Ammon's horn (tissue), 1 donor: ENCODE measurements at regions not wholly inside any gene's neighbourhood (a gene's known extent, or its start where the extent isn't known, plus 50 kb on each side); places are given as distances from the start of the nearest gene placed in this dataset.

ENCODE experiments used
- DNase-seq: peaks from one replicate; pipeline ENCODE4 v3.0.0-alpha.2; 2016; ENCODE audit warnings: low spot score

DNA sequence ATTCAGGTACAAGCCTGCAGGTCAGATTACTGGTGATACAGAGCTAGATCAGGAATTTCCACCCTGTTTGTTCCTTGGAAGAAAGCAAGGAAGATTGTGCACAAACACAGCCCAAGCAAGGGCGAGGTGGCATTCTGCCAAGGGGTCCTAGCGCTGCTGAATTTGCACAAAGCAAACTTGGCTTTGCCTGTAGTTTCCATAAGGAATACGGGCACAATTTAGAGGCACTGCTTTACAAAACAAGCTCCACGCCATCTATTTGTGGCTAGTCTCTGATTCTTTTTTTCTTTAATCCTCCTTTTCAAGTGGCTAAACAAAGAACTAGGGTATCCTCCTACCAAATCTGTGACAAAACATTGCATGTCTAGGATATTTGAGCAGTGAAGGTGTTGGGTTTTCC is 195.5 kb upstream of the ACVR2A start:
- DNase-seq, result no peak

GRCh38 chr2:147648471-147648870 is 196.4 kb upstream of the ACVR2A start:
- DNase-seq, result no peak

DNA sequence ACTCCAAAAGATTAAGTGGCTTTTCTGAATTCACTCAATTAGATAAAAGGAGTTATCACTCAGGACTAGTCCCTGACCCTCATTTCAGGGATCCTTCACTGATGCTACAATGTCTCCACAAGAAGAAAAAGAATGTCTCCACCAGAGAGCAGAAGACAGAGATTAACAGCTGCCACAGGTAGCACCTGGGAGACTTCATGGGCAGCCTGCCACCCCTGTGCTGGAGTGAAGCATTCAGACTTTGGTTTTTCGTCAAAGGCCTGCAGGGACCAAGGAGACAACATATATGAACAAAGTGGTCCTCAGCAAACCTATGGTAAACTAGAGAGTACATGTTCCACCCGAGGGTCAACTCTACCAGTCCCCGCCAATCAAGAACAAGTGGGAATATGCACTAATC is 197.0 kb upstream of the ACVR2A start:
- DNase-seq, result no peak

GRCh38 chr2:147646818-147647468 is 197.9 kb upstream of the ACVR2A start:
- no peak for DNase-seq

GRCh38 chr2:147644491-147644890 is 200.3 kb upstream of the ACVR2A start:
- DNase-seq, result peak; percentile 34

GRCh38 chr2:147642765-147643164 is 202.1 kb upstream of the ACVR2A start:
- no peak for DNase-seq

DNA sequence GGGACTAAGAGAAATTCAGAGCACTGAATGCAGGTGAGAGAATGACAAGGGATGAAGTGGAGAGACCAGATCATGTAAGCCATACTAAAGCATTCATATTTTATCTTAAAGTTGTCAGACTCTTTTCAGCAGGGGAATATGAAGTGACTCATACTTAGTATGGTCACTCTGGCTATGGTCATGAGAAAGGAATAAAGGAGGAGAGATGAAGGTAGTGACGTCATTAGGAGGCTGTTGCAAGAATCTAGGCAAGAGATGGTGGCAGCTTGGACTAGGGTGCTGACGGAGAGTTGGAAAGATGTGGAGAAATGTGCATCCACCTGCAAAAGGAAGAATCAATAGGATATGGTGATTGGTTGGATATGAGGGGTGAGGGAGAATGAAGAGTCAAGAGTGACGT is 203.2 kb upstream of the ACVR2A start:
- no peak for DNase-seq

DNA sequence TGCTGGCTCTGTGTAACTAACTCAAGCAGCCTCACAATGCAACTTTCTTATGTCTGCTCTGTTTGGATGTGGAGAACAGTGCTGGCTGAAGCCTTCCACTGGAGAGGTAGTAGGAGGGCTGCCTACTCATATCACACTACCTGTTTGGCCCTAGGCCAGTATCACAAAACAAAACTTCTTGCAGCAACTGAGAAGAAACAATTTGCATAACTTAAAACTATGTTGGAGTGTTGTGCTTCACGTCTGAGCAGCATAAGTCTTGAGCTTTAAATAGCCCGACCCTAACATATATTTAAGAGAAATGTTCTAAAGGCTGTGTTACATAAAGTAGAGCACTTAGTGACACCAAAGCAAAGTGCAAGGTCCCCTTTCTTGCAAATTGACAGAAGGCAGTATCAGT is 204.9 kb upstream of the ACVR2A start:
- DNase-seq, result no peak

DNA sequence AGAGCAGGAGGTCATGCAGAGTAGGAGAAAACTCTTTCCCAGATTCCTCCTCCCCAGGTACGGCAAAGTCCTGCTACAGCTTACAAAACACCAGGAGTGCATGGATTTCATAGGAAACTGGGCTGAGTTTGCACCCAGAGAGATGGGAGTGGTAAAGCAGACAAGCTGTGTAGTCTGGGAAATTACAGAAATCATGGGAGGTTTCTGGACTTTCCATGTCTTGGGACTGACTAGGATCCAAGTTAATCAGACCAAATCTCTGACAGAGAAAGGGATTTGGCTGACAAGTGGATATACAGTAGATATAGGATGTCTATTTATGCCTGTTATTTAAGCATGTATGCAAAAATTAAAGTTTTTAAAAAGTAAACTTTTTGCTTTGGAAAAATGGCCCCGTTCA is 205.4 kb upstream of the ACVR2A start:
- DNase-seq, result no peak

DNA sequence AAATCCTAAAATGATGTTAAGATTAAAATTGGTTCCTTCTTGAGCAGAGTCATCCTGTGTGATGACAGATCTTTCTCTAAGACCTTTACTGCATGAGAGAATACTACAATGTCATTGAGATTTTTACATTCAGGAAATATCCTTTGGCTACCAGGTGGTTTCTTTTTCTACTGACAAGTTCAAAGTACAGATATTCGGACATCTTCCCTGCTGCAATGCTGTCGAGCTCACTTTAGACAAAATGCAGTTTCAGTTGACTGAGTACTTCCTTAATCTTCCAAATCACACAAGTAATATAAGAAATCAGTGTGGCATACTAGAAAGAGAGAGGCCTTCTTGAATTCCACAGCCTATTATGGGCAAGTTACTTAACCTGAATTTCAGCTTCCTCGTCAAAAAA is 207.9 kb upstream of the ACVR2A start:
- DNase-seq, result no peak

DNA sequence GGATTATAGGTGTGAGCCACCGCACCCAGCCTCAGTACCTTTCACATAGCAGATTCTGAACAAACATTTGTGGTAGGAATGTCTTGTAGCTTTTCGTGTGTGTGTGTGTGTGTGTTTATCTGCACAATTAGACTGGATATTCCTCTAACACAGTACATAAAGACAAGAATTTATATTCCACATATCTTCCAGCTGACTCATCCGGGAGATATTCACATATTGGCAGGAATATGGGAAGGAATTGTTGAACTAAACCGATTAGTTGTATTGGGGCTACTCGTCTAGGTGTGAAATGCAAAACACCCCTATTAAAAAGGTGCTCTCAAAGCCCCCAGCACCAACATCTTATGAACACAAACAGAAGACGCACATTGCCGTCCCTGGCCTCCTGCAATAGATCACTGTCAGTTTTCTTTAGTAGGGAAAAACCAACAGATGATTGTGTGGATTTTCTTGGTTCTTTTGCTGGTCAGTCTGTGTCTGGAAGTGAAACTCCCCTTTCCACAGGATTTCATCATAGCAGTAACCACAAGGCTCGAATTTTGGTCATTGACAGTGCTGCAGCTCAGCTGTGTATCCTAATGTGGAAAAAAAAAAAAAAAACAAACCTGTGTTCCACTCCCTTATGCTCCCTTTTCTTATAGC is 208.5 kb upstream of the ACVR2A start:
- peak; percentile 33 for DNase-seq

- DNase-seq, result no peak
Measured at GRCh38 chr2:147634826-147635225, 210.0 kb upstream of the ACVR2A start.

DNA sequence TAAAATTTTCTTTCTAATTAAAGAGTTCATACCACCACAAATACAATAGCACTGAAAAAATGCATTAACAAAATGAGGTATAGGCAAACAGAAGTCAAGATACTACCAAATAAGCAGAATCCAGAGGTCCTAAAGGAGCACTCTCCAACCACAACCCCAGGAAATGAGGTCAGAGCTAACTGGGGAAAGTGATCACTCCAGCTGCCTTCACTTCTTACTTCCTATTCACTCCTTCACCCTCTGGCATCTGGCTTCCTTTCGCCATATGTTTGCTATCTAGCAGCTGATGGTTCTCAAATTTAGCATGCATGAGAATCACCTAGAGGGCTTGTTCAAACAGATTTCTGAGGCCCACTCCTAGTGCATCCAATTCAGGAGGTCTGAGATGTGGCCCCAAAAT is 212.6 kb upstream of the ACVR2A start:
- peak; percentile 23 for DNase-seq

DNA sequence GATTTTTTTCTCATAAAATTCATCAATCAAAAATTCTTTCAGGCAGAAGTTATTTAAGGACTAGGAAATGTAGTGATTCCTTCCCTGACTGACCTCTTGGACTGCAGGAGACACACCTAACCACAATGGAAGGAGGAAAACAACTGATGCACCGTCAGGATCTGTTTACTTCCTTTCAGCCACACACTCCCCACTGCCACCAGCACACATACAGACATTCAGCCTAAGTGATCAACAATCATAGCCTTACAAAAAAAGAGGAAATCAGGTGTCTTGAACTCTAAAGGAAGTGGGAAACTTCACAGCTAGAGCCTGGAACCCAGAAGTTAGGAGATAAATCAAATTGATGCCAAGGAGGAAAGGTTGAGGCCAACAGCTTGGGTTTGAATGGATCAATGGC is 213.5 kb upstream of the ACVR2A start:
- no peak for DNase-seq

- DNase-seq, result no peak
Measured at GRCh38 chr2:147630585-147630984, 214.2 kb upstream of the ACVR2A start.

DNA sequence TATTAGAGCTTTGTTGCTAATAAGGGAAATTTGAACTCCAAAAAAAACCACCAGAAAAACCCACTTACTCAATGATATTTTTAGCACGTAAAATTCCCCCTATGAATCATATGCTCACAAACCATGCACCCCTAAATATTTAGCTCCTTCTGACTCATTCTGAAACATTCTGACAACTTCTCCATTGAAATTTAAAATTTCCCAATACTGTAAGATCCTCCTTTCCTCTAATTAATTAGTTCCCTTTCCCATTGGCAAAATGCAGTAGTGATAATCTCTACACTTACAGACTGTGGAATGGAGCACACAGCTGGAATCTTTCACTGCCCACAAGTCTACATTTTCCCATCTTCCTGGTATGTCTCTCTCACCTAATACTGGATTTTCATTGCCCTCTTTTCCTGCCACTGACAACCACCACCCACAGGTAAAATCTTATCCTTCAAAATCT is 215.8 kb upstream of the ACVR2A start:
- no peak for DNase-seq

DNA sequence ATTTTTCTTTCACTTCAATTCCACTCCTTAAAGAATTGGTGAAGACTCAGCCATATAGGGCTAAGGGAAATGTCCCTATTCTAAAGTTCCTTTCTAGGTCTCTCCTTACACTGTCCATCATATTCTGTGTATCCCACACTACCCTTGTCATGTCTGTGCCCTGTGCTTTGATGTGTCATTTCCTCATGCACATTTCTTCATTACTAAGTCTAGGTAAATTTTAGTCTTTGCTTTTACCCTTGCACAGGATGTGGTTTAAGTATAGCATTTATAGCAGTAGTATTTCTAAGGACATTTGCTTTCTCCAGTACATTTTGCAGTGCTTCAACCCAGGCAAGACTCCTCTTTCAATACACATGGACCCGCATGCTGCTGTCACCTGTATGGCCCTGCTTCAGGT is 221.5 kb upstream of the ACVR2A start:
- no peak for DNase-seq

DNA sequence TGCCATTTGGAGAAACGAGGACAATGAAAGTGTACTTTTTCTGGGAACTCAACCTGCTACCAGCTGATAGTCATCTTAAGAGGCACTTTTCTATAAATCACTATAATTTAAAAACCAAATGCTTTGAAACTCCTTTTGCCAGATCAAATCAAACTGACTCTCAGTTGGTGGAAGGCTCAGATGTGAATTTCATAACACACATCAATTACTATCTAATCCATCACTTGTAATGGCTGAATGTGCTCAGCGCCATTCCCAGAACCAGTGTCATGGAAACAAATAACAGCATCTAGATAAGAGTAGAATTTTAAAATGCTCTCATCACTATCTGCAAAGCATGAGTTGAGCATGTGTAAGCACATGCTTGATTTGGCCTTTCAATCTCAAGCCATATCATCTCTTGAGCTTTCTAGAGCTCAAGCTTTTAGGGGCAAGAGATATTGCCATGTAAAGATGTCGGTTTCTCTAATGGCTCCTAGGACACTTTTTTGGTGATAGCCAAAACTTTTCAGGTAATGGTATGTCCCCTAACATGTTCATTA is 223.1 kb upstream of the ACVR2A start:
- no peak for DNase-seq

- DNase-seq, result no peak
Measured at GRCh38 chr2:147619808-147620207, 225.0 kb upstream of the ACVR2A start.

DNA sequence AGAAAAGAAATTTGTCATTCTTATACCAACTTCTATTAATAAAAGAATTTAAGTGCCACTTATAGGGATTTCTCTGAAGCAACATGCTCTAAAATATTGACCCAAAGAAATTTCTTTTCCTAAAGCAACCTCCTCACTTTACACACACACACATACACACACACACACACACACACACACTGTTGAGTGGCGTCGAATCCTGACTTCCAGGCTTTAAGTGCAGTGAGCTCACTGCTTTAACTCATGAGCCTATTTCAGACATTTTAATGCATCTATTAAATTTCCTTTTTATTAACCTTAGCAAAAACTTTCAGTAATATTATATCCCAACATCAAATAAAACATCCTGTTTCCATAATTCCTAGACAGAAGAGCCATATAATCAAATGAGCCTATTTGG is 229.1 kb upstream of the ACVR2A start:
- DNase-seq, result no peak

DNA sequence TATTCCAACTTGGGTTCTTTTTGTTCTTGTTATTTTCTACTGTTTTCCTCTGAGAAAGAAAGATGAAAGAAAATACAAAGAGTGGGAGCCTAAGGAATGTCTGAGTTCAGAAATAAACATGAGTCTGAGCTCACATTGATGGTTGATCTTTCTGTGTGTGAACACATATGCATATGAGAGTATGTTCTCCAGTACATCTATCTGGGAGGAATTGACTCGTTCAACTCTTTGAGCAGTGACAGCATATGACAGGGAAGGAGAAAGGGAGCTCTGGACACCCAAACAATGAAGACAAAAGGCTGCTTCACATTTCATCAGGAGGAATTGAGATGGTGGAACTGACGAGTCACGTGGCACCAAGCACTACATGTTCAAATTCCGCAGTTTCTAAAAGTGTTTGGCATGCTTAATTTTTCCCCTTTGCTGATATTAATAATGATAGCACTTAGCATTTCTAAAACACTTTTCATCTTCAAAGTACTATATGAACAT is 229.8 kb upstream of the ACVR2A start:
- DNase-seq, result no peak

- DNase-seq, result no peak
Measured at GRCh38 chr2:147614471-147614870, 230.4 kb upstream of the ACVR2A start.

- DNase-seq, result no peak
Measured at GRCh38 chr2:147610496-147611040, 234.3 kb upstream of the ACVR2A start.
